Stimulated activated CD4-positive, alpha-beta T cell treated with anti-CD3 and anti-CD28 coated beads, Interleukin-2, amount 100 ng/mL, for 4 hours (primary cell): ENCODE measurements at regions not wholly inside any gene's neighbourhood (a gene's known extent, or its start where the extent isn't known, plus 50 kb on each side); places are given as distances from the start of the nearest gene placed in this dataset.

Experiments
- DNase-seq: peaks from one replicate; pipeline ENCODE4 v3.0.0-alpha.2; 2020; ENCODE audit warnings: low read depth

GRCh38 chr3:174662653-174663052 lies 196.5 kb upstream of the NAALADL2 start:
- DNase-seq, result no peak

GRCh38 chr3:174667386-174667785 lies 191.7 kb upstream of the NAALADL2 start:
- DNase-seq, result no peak

DNA sequence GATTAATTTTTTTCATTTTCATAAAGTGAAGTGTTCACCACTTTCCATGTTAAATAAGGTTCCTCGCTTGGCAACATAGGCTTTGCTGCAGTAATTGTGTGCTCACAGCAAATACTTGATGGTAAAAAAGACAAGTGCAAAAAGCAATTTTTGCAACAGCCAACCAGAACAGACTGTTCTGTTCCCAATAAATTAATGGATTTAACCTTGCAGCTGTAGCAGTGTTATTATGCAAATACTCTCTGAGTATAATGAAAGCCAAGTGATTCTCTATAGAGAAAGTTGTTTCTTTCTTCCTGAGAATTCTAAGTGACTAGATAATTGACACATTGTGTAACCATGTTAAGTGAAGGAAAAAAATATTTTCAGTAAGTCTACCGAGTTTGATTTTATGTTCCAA lies 183.7 kb upstream of the NAALADL2 start:
- DNase-seq, result no peak

GRCh38 chr3:174681784-174682183 lies 177.3 kb upstream of the NAALADL2 start:
- no peak for DNase-seq

- no peak for DNase-seq
Measured at GRCh38 chr3:174685796-174686195, 173.3 kb upstream of the NAALADL2 start.

DNA sequence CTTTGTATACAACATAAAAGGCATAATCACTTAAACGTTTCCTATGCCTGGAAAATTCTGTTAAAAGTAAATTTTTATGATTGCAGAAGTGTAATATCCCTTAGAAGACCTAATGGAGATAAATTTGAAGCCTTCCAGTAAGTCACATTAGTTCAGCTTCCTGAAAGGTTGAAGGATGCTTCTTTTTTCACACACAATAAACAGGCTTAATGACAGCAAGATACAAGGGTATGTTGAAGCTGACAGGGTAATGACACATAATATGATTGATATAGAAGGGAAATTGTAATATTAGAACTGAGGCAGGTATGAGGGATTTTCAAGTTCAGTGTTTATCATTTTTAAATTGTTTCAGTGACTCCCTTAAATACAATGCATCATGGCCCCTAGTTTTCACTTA lies 161.8 kb upstream of the NAALADL2 start:
- no peak for DNase-seq

- DNase-seq, result no peak
Measured at GRCh38 chr3:174700736-174701135, 158.4 kb upstream of the NAALADL2 start.

DNA sequence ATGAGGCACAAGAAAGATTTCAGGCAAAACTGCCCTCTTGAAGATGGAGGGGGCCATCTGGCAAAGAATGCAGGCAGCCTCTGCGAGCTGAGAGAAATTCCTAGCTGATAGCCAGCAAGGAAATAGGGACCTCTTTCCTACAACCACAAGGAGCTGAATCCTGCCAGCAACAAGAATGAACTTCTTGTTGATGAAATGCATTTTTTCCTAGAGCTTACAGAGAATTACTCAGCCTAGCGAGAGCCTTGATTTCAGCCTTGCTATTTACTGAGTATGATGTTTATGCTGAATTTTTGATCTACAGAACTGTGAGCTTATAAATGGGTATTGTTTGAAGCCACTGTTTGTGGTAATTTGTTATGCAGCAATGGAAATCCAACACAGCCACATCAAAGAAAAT lies 148.5 kb upstream of the NAALADL2 start:
- no peak for DNase-seq

DNA sequence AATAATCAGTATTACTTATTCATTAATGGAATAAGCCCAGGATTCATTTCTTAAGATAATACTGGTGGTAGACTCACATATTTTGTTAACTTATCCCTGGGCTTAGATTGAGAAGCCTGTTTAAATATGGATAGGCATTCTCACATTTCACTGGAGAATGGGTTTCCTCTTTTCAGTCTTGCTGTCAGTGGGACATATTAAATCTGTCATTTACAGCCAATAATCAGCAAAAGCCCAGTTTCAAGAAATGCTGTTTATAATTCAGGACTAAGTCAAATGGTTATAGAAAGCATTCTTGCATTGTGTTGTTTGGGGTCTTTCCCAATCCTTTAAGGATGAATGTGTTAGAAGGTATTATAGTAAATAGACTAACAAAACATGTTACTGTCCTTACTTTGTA lies 143.7 kb upstream of the NAALADL2 start:
- DNase-seq, result no peak

DNA sequence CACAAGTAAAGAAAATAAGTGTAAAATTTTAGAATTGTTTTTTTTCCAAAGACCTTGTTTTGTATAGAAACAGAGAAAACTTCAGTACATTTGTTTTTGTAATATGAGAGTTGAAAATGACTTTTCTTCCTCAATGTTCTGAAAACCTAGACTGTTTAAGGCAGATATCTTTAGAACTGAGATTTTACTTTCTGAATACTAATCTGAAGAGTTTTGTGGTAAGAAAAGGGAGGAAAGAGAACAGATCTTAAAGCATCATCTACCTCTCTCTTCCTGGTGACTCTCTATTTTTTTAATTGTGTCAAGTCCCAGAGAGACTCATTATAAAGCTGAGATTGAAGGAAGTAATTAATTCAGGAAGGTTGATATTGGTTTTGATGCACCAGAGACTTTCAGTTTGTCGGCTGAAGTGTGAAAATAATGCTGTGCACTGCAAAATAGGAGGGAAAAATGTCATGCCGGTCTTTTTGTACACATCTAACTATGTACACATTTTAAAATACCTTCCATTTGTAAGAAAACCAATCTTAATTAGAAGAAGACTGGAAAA lies 142.1 kb upstream of the NAALADL2 start:
- DNase-seq, result no peak

- no peak for DNase-seq
Measured at GRCh38 chr3:174720717-174721116, 138.4 kb upstream of the NAALADL2 start.

DNA sequence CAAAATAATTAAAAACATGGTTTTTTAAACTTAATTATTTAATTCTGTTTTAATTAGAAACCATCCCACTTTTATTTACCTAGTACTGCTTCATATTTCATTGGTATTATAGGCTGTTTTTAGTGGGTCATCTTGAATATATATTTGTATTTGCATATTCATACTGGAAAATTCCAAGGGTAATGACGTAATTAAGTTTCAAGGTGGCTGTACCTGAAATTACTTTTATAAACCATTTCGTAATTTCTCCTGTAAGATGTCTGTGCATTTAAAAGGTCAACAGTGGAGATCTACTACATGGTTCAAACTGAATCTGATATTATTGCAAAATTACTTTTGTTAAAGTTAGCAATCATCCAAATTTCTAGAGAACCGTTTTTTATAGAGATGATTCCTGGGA lies 133.8 kb upstream of the NAALADL2 start:
- no peak for DNase-seq

DNA sequence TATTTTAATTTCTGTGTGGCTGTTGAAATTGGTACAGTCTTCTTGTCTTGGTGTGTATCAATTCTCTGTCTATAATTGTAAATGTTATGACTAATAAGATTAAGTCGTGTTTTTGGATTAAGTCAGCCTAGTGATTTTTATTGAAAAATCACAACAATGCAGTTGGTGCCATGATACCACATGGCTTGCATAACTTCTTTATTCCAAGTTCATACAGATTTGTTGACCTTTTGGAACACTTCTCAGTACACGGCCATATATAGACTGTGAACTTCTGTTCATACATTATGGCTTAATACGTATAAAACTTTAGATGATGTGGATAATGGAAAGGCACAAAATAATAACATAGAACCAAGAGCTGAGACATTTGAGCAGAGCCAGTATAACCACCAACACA lies 121.2 kb upstream of the NAALADL2 start:
- no peak for DNase-seq

GRCh38 chr3:174749143-174749542 lies 110.0 kb upstream of the NAALADL2 start:
- DNase-seq, result no peak

- DNase-seq, result no peak
Measured at GRCh38 chr3:174755833-174756829, 103.0 kb upstream of the NAALADL2 start.

DNA sequence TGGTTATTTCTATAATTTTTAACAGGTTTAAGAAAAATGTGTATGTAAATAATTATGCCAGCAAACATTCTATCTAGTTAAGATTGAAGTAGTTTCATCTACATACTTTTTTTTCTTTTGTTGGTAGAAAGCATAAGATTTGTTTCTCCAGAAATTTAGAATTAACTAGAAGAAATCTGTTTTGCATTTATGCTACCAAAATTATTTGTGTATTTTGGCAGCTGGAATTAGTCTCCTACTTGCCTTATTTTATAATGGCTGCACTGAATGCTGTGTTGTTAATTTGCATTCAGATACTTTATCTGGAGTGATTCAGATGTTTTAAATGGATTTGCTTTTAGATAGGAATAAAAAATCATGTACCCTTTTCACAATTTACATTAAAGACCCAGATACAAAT lies 100.2 kb upstream of the NAALADL2 start:
- no peak for DNase-seq

- DNase-seq, result no peak
Measured at GRCh38 chr3:174767406-174767805, 91.7 kb upstream of the NAALADL2 start.

GRCh38 chr3:174767853-174768382 lies 91.2 kb upstream of the NAALADL2 start:
- DNase-seq, result no peak

GRCh38 chr3:174769171-174769570 lies 90.0 kb upstream of the NAALADL2 start:
- no peak for DNase-seq

- no peak for DNase-seq
Measured at GRCh38 chr3:174775603-174776002, 83.5 kb upstream of the NAALADL2 start.

GRCh38 chr3:174776123-174776522 lies 83.0 kb upstream of the NAALADL2 start:
- no peak for DNase-seq

DNA sequence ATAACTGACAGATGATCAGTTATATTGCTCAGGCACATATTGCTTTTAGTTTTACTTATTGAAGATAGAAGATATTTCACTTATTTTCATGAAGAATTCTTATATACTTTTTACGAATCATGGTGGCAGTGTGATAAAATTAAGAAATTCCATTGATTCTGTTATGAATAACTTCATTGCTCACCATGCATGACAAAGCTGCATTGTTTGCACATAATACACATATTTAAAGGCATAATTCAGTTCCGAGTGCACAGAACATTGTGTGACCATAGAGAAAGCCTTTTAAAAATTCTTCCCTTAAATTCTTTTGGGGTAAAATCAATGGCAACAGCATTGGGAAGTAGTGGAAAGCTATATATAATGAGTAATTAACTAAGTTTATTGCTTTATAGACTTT lies 82.5 kb upstream of the NAALADL2 start:
- DNase-seq, result no peak

GRCh38 chr3:174777813-174778212 lies 81.3 kb upstream of the NAALADL2 start:
- DNase-seq, result no peak
